ENCODE measurements at regions not wholly inside any gene's neighbourhood (a gene's known extent, or its start where the extent isn't known, plus 50 kb on each side); places are given as distances from the start of the nearest gene placed in this dataset.
"Not testable (repeated sequence)": the region's sequence is repeated elsewhere in the genome, so short reads cannot be mapped to it uniquely, and the experiment has no call there.

DNA sequence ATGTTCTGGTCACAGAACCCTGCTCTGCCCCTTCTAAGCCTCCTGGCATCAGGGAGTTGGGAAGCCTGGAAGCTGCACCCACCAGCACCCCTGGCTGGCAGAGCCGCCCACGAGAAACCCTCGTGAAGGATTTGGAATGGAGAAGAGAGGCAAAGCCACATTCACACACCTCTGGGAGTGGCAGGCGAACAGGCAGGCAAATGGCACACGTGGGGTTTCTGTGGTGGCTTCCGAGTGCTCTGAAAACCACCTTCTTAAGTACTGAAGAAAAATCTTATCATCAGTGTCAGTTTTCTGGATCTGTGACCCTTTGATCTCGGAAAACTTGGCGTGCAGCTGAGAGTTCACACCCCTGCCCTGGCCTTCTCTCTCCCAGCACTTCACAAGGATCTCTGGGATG, 442.2 kb upstream of the FRG1 start:
- no peak for DNase-seq

DNA sequence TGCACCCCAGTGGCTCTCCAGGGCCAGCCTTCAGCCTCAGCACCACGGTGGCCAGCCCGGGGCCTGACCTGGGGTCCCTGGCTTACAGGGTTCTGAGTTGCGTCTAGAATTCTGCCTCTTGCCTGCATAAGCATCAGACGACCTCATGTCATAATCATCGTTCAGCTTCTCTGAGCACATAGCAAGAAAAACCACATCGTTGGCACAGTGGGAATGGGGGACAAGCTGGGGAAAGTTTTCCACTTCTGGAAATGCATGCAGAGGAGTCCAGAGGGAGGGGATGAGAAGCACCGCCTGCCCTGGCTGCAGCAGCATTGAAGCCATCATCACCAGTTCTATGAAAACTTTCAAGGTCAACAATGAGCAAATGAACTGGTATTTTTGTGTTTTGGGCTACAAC, 441.0 kb upstream of the FRG1 start:
- no peak for DNase-seq

DNA sequence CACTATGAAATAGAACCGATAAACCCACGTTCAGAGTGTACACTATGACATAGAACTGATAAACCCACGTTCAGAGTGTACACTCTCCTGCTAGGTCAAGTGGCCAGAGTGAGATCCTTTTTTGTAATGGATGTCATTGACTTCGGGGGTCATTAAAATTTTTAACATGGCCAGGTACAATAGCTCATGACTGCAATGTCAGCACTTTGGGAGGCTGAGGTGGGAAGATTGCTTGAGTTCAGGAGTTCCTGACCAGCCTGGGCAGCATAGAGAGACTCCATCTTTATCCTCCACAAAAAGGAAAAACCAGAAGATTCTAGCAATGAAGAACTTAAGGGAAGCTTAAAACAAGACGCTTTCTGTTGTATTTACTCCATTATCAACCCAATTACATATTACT, 439.7 kb upstream of the FRG1 start:
- no peak for DNase-seq

DNA sequence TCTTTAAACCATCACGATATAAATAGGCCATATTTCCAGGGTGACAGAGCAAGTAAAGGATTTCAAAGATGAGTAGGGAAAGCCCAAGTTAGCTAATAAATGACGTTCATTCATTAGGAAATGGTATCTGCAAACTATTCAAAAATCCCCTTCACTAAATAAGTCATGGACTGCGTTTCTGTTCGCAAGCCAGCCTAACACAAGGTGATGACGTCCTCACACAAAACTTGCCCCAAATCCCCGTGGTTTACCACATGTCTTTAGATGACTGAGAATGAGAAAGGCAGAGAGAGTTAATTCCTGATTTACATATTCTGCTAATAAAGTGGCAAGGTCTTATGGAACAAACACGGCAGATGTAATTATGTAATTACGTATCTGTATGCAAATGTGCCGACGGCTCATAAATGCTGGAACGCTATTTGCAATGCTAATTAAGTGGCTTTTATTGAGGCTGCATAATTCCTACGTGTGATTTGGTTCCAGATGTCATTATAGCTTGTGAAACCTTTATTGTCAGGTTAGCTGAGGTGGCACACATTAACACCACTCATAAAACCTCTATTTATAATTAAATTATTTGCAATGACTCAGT, 437.7 kb upstream of the FRG1 start:
- no peak for DNase-seq

DNA sequence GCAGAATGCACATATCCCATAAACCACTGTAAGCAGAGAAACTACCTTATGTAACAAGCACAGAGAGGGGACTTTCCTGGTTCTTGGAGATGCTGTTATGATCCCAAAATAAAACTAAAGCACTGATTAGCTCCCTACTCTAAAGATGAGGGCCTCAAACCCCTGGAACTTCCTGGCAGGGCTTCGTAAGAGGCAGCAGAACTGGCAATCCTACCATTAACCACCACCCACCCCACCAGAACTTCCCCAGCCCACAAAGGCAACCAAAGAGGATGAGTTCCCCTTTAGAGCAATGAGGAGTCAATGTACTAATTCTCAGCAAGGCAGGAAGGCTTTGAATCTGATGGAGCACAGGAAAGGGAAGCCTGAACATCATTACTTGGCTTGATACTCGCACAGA, 436.5 kb upstream of the FRG1 start:
- no peak for DNase-seq

DNA sequence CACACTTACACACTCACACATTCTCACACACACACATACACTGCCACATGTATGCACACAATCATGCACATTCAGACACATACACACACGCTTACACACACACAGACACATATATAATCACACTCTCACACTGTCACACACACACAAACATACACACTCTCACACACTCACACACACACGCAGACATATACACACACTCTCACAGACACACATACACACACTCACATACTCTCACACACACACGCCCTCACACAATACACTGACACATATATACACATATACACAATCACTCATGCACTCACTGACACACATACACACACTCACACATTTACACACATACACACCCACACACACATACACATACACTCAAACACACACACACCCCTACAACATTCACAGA, 435.3 kb upstream of the FRG1 start:
- no peak for DNase-seq

DNA sequence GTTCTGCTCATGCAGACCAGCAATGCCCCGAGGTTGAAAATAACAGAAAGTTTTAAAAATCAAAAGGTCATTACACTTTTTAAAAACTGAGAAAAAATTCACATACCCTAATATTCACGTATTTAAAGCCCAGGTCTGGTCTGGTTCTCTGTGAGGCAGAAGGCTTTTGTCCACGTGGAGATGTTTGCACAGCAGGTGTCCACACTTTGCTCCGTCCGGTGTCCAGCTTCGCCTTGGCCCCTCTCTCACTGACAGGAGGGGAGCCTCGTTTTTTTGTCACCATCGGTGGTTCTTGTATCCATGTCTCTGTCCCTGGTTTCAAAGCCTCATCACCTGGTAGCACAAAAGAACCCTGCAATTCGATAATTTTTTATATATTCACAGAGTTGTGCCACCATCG, 434.6 kb upstream of the FRG1 start:
- DNase-seq, result no peak

DNA sequence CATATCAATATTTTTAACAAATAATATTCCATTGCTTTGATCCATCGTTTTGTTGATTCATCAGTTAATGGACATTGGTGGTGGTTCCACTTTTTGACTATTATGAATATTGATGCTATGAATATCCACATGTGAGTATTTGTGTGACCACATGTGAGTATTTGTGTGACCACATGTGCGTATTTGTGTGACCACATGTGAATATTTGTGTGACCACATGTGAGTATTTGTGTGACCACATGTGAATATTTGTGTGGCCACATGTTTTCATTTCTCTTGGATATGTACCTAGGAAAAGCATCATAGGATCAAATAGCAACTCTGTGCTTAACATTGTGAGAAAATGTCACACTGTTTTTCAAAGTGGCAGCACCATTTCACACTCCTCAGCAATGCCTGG, 433.6 kb upstream of the FRG1 start:
- no peak for DNase-seq

DNA sequence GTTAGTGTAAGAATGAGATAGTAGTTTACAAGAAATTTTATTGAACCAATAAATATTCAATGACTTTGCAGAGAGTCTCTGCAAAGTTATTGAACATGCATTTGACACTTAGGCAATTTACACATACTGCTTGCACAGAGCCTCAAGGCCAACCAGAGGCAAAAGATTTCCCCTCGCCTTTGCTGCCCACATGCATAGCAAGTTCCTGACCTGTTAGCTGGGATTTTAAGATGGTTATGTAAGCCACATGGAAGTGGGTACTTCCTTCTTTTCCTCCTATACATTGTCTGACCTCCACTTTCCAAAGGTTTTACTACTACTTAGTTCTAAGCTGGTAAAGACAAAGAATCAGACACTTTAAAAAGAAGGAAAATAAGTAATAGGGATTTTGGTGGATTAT, 430.1 kb upstream of the FRG1 start:
- no peak for DNase-seq

DNA sequence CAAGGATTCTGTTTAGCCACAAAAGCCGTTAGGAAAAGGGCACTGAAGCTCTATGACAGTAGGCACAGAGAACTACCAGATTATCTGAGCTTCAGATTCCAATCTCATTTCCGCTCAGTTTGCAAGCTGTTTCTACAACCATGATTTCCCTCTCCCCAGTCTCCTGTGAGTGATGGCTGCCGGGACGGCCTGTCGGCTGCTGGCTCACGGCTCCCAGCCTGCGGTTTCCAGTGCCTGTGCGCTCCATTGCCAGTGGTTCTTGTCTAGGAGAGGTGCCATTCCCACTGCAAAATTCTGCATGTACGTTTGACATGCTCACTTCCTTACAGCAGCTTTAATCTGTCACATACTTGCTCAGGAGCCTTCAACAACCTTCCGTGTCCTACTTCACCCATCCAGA, 429.1 kb upstream of the FRG1 start:
- no peak for DNase-seq

DNA sequence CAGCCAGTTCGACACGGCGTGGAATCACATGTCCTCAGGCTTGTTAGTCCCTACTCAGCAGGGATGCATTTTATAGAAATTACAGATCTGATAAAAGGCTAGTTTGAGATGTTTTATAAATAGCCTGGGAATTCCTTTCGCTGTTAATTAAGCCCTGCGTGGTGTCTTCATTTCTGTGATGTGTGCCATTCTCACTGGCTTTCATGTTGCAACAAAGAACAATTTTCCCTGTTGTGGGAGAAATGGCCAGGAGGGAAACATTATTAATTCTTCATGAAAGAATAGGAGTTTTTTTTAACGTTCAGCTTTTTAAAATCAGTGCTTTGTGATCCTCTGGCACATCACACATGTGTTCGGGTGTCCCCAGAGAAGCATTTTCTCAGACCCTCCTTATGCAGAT, 427.3 kb upstream of the FRG1 start:
- DNase-seq, result no peak

DNA sequence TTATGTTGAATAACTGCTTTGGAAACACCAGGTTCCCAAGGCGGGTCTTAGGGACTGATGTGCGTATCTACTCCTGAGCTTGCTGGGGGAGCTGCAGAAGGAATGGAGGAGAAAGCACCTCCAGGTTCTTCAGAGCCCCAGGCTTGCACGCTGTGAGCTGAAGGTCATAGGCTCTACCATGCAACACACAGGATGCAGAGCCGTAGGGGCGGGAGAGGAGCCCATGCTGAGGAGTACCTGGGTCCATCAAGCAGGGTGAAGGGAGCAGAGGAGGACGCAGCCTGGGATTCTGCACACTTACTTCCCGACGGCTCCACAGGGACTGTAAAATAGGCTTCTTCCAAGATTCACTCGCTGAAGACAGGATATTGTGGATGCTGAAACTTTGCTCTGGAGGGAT, 426.5 kb upstream of the FRG1 start:
- no peak for DNase-seq

DNA sequence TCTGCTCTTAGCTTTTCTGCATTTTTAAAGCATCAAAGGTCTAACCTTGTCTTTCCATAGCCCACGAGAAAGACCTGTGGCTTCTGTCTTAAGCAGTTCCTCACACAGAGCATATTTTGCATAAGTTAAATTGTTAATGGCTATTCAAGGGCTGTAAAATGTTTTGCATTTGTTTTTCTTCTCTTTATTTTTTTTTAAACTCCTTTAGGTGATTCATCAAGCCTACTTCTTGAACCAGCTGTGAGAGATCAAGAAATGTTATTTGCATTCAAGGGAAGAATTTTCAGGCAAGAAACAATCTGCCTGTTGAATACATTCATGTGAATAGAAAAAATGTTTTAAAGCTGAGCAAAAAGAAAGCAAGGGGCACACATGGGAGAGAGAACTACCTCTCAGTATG, 423.8 kb upstream of the FRG1 start:
- DNase-seq, result no peak

DNA sequence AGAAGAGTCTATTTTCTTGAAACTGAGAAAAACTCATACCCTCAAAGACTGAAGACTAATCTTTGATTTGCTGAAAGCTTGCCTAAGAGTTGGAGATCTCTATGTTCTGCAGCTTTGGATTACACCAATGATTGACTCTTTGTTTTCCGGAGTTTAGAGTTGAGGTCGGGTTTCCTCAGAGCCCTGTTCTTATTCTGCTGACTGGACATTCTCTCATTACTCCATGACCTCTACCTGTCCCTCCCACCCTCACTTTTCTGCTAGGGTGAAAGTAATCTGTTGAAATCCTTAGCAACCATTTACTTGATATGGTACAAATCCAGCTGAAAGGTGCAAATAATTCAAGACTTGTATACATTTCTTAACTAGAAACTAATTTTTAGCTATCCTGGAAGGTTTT, 421.5 kb upstream of the FRG1 start:
- DNase-seq, result no peak

DNA sequence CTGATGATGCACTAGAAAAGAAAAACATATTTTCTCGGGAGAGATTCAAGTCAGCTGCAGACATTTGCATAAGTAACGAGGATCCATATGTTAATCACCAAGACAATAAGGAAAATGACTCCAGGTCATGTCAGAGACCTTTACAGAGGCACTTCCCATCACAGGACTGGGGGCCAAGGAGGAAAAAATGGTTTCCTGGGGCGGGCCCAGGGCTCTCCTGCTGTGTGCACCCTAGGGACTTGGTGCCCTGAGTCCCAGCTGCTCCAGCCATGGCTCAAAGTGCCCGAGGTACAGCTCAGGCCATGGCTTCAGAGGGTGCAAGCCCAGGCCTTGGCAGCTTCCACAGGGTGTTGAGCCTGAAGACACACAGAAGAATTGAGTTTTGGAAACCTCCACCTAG, 415.4 kb upstream of the FRG1 start:
- DNase-seq, result no peak

DNA sequence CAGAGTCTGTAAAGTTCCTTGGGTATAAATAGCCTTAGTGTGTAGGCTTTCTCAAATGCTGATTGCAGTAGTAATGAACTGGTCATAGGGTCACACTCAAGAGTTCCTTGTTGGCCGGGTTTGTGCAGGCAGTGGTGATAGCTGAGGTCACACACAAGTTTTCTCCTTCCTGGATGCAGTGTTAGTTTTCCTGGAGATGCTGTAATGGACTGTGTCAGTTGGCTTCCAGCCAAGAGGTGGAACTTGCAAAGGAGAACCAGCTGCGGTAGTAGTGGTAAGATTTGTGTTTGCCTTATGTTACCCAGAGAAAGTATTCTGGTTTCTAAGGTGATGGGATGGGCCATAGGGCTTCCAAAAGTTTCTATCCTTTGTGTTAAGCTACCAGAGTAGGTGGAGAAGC, 409.8 kb upstream of the FRG1 start:
- no peak for DNase-seq

DNA sequence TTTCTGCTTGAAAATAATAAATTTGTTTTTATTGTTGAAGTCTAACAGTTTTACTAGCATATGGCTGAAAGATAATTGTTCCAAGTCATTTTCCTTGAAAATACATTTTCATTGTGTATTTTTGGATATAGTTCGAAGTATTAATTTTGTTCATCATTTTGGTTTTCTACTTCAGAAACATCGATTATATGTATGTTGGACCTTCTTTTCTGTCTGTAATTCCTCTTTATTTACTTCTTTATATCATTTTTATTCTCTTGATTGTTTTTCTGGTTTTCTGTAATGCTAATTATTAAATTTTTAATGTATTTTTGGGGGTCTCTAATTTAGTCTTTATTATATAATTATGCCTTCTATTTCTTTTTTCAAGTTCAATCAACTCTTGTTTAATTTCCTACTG, 407.1 kb upstream of the FRG1 start:
- no peak for DNase-seq

DNA sequence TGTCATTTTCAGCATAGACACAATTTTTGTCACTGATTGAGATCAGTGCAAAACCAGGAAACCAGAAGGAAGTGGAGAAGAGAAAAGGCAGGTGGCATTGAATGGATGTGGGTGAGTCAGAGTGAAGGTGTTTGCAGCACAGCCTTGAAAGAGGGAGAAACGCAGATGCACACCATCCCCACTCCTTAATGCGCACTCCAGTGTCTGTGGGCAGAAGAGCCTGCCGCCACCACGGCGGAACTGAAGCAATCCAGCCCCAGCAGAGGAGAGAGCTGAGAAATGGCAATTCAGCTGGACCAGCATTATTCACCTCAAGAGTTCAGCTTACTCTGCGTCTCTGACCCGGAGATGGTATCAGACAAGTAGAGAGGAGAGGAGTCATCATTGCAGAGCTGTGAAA, 393.1 kb upstream of the FRG1 start:
- DNase-seq, result peak in 7 of 56 donors; percentile 1 to 19 (median 4)

DNA sequence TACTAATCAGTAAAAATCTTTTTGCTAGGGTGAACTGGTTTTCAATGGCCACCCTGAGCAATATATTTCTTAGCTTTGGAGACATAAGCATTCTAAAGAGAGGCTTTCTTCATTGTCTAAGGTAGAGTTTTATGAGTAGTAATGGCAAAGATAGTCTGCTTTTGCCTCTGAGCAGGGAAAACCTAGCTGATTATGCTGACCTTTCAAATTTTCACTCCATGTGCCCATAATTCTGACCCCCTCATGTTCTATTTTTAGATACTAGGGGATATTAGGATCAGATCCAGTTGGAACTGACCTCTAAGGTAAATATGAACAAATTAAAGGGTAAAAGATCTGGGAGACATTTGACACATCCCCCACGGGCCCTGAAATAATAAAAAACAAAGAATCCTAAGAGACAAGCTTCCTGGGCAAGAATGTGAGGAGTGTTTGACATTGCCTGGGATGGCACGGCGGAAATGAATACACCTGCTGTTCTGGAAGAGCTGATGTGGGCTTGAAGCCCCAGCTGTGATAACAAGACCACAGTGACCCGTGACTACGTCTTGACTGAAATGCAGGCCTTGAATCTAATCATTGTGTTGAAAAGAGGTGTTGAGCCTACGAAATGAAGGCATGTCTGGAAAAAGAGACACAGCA, 392.1 kb upstream of the FRG1 start:
- DNase-seq, result no peak

DNA sequence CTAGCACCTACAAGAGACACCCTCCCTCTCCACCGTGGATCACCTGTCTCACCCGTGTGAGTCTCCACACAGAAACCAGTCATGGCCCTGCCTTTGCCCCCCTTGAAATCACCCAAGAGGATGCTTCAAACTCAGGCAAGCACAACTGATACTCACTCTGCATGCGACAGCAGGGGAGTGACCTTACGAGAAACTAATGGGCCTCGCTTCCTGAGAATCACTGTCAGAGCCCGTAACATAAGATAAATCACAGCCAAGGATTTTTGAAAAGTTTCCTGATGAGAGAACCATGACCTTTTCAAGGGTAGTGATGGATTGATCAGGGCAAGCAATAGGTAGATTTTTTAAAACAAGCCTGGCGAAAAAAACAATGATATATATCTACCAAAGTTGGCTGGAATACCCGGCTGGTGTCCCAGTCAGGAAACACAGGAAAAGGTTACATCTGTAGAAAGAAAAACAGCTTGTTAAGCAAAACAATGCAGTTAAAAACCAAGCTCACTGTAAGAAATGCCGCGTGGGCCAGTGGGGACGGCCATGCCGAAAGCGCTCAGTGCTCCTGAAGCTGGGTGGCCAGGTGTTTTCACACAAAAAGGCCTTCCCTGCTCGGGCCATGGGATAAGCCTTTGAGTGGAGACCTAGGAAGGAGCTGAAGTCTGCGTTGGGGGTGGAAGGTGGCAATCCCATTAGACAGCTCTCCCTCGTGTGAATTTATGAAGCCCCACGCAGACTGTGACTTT, 388.6 kb upstream of the FRG1 start:
- not testable (repeated sequence) for DNase-seq

DNA sequence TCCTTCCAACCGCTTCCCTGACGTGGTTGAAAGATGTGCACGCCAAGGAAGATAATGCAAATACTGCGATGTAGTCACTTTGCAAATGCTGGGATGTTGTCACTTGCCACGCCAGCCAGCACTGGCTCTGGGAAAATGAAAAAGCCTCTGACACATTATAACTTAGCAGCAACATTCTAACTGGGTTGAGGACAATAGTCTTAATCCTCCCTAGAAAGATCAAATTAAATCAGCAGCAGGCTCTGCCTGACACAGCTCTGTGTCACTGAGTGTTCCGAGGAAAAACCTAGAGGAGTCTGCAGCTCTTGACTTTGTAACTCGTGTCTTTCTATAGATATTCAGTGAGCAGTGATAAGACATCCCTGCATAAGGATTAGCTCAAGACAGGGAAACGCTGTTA, 380.1 kb upstream of the FRG1 start:
- not testable (repeated sequence) for DNase-seq

DNA sequence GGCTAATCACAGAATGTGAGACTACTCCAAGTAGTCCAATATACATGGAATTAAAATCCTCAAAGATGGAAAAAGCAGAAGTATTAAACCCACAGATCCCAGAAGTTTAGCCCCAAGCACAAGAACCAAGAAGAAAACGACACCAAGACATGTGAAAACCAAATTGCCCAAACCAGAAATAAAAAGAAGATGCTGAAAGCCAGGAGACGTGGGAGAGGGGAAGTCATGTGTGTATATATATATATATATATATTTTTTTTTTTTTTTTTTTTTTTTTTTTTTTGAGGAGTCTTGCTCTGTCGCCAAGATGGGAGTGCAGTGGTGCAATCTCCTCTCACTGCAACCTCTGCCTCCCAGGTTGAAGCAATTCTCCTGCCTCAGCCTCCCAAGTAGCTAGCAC, 376.9 kb upstream of the FRG1 start:
- not testable (repeated sequence) for DNase-seq

DNA sequence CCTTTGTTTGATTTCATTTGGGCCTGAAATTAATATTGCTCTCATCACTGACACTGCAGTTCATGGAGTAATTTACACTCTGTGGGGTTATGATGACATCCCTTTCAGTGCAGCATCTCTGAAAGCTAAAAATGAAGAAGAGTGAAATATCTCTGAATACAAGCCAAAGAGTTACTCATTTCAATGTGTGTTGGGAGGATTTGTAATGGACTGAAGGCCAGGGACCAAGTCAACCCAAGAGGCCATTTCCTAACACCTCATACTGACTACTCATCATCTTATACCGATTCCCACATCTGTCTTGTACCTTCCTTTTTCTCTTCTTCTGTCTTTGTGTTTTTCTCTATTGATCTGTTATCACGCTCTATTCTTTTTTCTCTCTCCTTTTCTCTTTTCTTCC, 374.4 kb upstream of the FRG1 start:
- not testable (repeated sequence) for DNase-seq
